ENCODE measurements at regions not wholly inside any gene's neighbourhood (a gene's known extent, or its start where the extent isn't known, plus 50 kb on each side); places are given as distances from the start of the nearest gene placed in this dataset.

DNA sequence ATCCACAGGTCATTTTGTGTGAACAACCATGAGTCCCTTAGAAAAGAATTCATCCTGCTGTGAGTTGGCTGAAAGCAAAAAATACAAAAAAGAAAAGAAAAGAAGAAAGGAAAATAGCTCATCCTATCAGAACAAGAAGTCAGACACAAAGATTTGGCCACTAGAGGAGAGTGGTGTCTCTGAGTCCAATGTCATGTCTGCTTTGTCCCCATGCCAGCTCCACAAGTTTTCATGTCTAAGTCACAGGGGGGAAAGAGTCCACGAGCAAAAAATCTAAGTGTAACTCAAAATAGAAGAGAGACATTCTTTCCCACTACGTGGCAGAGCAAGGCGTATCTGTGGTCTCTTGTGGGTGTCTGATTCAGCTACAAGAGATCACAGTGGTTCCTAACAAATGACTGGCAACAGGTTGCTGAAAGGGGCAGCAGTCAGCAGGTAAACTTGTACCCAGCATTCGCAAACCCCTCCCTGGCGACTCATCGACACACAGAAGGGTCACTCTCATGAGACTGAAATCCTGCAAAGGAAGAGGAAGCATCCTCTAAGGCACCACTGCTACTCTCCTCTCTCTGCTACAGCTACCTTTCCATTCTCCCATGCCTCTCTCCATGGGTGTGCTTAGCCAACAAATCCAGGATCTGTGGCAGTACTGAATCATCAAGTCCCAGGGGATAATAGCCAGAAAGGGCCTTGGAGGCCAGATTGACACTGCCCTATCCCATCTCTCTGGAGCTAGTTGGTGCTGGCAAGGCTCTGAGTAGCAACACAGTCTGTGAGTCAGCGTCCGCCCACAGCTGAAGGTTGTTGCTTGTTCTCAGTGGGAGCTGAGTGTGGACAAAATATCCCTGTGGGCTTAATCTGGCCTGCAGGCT, 123.0 kb upstream of the SLC39A10 start:
- no peak overlapping the region for H3K18ac ChIP-seq (ENCODE audit: extremely low read depth, low read length)
- H2BK12ac ChIP-seq (ENCODE audit: low read depth, low read length): no peak overlapping the region; the same call in 1 of the 2 replicates
- ChIA-PET POLR2A (ENCODE audit: partially characterized antibody) (interaction anchor here (1.0 kb wide), 1 partner anchor 56 kb away, joined by 4 read pairs; no protein-coding TSS in a partner anchor), CTCF (ENCODE audit: partially characterized antibody) (interaction anchor here (0.5 to 1.6 kb wide), 9 partner anchors 14 to 144 kb away, joined by 3 to 7 read pairs (median 4); no protein-coding TSS in a partner anchor)
- H3K27ac ChIP-seq (ENCODE audit: low read depth, low read length): no peak overlapping the region
- no peaks in the 10 kb centered on the region for H3K79me1 ChIP-seq (ENCODE audit: low read depth, low read length)
- no peak overlapping the region for H3K14ac ChIP-seq (ENCODE audit: insufficient read length)
- H3K56ac ChIP-seq (replicated peaks; ENCODE audit: insufficient read length, low read depth, low read length): no peak overlapping the region
- H3K4me3 ChIP-seq (ENCODE audit: extremely low read depth in 1 of 4, insufficient read depth in 2 of 4, low read depth in 3 of 4, low read length in 4 of 4): no peak overlapping the region
- no peaks in the 10 kb centered on the region for H3K9me3 ChIP-seq (ENCODE audit: insufficient read depth in 2 of 2, low read depth in 1 of 2, low read length in 1 of 2)
- no peak overlapping the region for H3K4me2 ChIP-seq (ENCODE audit: insufficient read depth in 1 of 2, low read depth in 2 of 2, low read length in 2 of 2)
- H2BK120ac ChIP-seq (replicated peaks; ENCODE audit: low read depth, low read length): no peak overlapping the region
- no peak overlapping the region for H2BK20ac ChIP-seq (ENCODE audit: low read length)
- FAIRE-seq: no peak
- H3K23ac ChIP-seq (ENCODE audit: insufficient read length): no peak overlapping the region
- DNase-seq (ENCODE audit: low read depth in 1 of 2, low spot score in 2 of 2): no peak
- H3K27me3 ChIP-seq (replicated peaks in 1 of 4; ENCODE audit: control insufficient read depth in 3 of 4, extremely low read depth in 1 of 4, insufficient read depth in 3 of 4, low read length in 3 of 4): peaks cover 0 to 1% (median 0%) of the 10 kb centered on the region in 4 experiments; a peak in 1 of 7 replicates
- no peak for TF ChIP-seq SP2 (IDR thresholded peaks at IDR 0.05; ENCODE audit: low read length)
- TF ChIP-seq CBX5 (IDR thresholded peaks at IDR 0.05; ENCODE audit: low read depth, low read length): no peak
- no peak overlapping the region for H3K9ac ChIP-seq (replicated peaks in 1 of 4; ENCODE audit: extremely low read depth in 1 of 4, low read depth in 3 of 4, low read length in 3 of 4)
- H3K79me2 ChIP-seq (ENCODE audit: control insufficient read depth in 1 of 2, insufficient read depth in 2 of 2, low read length in 2 of 2): no peaks in the 10 kb centered on the region
- no peak overlapping the region for H2BK5ac ChIP-seq (ENCODE audit: low read depth, low read length)
- WGBS, 2 experiments (ENCODE audit: extremely low coverage in 1 of 2, insufficient coverage in 1 of 2, insufficient read length in 1 of 2, insufficient replicate concordance in 2 of 2, low coverage in 1 of 2, low lambda C conversion rate in 2 of 2, missing lambda C conversion rate in 1 of 2): 85% methylated on average over 8 of the region's 8 CpGs; no CpG with 5 or more reads in 1 of the 2 experiments
- no peak overlapping the region for H4K5ac ChIP-seq (ENCODE audit: insufficient read length, low read depth, low read length)
- H3K4me1 ChIP-seq (replicated peaks in 1 of 4; ENCODE audit: control insufficient read depth in 3 of 4, insufficient read depth in 4 of 4, low read length in 3 of 4): peaks cover 0 to 7% (median 0%) of the 10 kb centered on the region in 4 experiments; a peak in 1 of 7 replicates
- no peak overlapping the region for H3K4ac ChIP-seq (replicated peaks; ENCODE audit: insufficient read length, low read depth, low read length)
- no peak overlapping the region for H2AK5ac ChIP-seq (ENCODE audit: low read depth, low read length)
- peak overlapping the region; percentile 66 for H2AFZ ChIP-seq (ENCODE audit: low read length)
- no peak overlapping the region for H2BK15ac ChIP-seq (ENCODE audit: low read length)
- no peaks in the 10 kb centered on the region for H4K20me1 ChIP-seq (replicated peaks in 1 of 2; ENCODE audit: control insufficient read depth in 1 of 2, insufficient read depth in 2 of 2, low read length in 2 of 2)
- H4K8ac ChIP-seq (ENCODE audit: extremely low read depth, insufficient read depth, low read length): peak overlapping the region; percentile 22; the same call in 1 of the 2 replicates
- no peak overlapping the region for H4K91ac ChIP-seq (replicated peaks; ENCODE audit: insufficient read length, low read length)
- no peaks in the 10 kb centered on the region for H3K36me3 ChIP-seq (ENCODE audit: control insufficient read depth in 2 of 4, insufficient read depth in 4 of 4, low read length in 3 of 4)
- no peaks in the 10 kb centered on the region for H3K23me2 ChIP-seq (ENCODE audit: low read depth, low read length)
